ENCODE measurements at regions not wholly inside any gene's neighbourhood (a gene's known extent, or its start where the extent isn't known, plus 50 kb on each side); places are given as distances from the start of the nearest gene placed in this dataset.

GRCh38 chr6:18752278-18753068, 365.3 kb downstream of the RNF144B start:
- intact Hi-C loops (cut with micrococcal nuclease): no loop called here

GRCh38 chr6:18753076-18753475, 365.9 kb downstream of the RNF144B start:
- intact Hi-C loops (cut with micrococcal nuclease): no loop called here

GRCh38 chr6:18763086-18763485, 375.9 kb downstream of the RNF144B start:
- intact Hi-C loops (cut with micrococcal nuclease): no loop called here

- intact Hi-C loops (cut with micrococcal nuclease): no loop called here
These were observed 397.6 kb downstream of the RNF144B start for GRCh38 chr6:18784794-18785193.

- intact Hi-C loops (cut with micrococcal nuclease): no loop called here
These were observed 398.8 kb downstream of the RNF144B start for GRCh38 chr6:18785810-18786490.

- intact Hi-C loops (cut with micrococcal nuclease): no loop called here
These were observed 405.7 kb downstream of the RNF144B start for GRCh38 chr6:18792866-18793265.

GRCh38 chr6:18795726-18796125, 408.6 kb downstream of the RNF144B start:
- intact Hi-C loops (cut with micrococcal nuclease): no loop called here

GRCh38 chr6:18820725-18821124, 433.6 kb downstream of the RNF144B start:
- intact Hi-C loops (cut with micrococcal nuclease): loop anchor here (5.0 kb wide), 1 partner anchor 498 kb away; no protein-coding TSS in a partner anchor

- intact Hi-C loops (cut with micrococcal nuclease): loop anchor here (5.0 kb wide), 1 partner anchor 502 kb away; no protein-coding TSS in a partner anchor
These were observed 436.7 kb downstream of the RNF144B start for GRCh38 chr6:18823782-18824386.

GRCh38 chr6:18829272-18829870, 442.2 kb downstream of the RNF144B start:
- intact Hi-C loops (cut with micrococcal nuclease): no loop called here

- intact Hi-C loops (cut with micrococcal nuclease): no loop called here
These were observed 448.8 kb downstream of the RNF144B start for GRCh38 chr6:18835976-18836375.

DNA sequence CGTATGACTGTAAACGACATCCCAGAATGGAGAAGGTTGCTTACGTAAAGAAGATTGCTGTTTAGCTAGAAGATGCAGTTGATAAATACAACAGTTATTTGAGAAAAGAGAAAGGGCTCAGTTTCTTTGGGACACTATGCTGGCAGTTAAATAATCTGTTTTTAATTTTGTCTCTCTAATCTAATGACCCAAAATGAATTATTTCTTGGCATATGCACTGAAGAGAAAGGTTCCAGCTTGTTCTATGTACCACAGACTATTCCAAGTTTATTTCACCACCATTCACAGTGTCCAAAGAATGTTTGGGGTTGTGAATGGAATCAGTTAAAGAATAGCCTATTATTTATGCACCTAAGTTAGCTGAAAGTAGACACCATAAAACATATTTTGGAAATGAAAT, 449.9 kb downstream of the RNF144B start:
- intact Hi-C loops (cut with micrococcal nuclease): no loop called here

- intact Hi-C loops (cut with micrococcal nuclease): no loop called here
These were observed 455.4 kb downstream of the RNF144B start for GRCh38 chr6:18842534-18842933.

DNA sequence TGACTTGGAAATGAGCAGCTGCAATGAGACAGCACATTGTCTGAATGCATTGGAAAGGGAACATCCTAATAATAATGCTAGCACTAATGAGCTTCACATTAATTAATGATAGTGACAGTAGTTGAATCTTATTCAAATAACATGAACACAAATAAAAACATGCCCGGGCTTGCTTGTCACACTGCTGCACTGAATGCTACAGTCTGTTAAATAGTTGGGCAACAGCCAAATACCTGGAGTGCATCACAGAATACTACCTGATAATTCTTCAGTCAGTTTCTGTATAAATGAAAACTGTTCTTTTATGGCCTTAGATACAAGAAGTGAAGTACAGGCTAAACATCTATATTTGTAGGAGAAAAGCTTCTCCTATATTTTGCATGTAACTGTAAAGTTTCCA, 458.7 kb downstream of the RNF144B start:
- intact Hi-C loops (cut with micrococcal nuclease): no loop called here

DNA sequence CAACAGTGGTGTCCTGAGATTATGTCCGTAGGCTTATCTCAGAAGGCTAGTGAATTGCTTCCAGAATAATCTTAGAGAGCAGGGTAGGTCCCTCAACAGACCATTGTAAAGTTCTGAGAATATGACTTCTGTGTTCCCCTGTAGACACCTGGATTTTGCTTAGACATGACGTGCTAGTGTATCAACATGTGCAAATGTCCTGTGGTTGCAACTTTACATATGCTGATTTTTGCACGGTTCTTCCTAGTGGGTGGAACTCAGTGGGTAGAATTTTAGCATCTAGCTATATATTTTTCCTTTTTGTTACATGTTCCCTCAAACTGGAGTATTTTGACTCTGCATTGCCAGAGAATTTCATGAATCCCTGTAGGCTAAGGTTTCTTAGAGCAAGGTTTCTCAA, 459.2 kb downstream of the RNF144B start:
- intact Hi-C loops (cut with micrococcal nuclease): no loop called here

- intact Hi-C loops (cut with micrococcal nuclease): no loop called here
These were observed 474.1 kb downstream of the RNF144B start for GRCh38 chr6:18861204-18861603.

DNA sequence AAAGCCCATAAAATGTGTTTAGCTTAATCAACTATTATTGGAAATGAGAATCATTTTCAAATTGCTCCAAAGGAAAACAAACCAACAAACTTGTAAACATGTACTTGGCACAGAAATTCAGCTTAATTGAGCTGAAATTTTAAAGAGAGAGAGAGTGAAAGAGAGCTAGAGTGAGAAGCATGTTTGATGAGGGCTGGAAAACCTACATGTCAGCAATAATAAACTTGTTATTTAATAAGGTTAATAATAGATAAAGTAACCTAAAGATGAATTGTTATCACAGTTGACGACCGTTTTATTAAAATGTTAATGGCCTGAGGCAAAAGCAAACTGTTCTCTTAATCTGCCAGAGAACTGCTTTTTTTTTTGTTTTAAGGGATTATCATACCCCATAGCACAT, 496.1 kb downstream of the RNF144B start:
- intact Hi-C loops (cut with micrococcal nuclease): no loop called here

GRCh38 chr6:18883851-18884250, 496.7 kb downstream of the RNF144B start:
- intact Hi-C loops (cut with micrococcal nuclease): no loop called here

GRCh38 chr6:18893540-18894269, 506.6 kb downstream of the RNF144B start:
- intact Hi-C loops (cut with micrococcal nuclease): no loop called here

- intact Hi-C loops (cut with micrococcal nuclease): no loop called here
These were observed 510.2 kb downstream of the RNF144B start for GRCh38 chr6:18897350-18897749.

- intact Hi-C loops (cut with micrococcal nuclease): no loop called here
These were observed 517.5 kb downstream of the RNF144B start for GRCh38 chr6:18904681-18905080.

Measured in T-helper 1 cell treated with Interleukin-12 subunit alpha and Interleukin-12 subunit beta and Interleukin-4 antibody, amounts not matched to agents 30 ng/mL and 1 ng/mL, for 36 hours (primary cell).